ENCODE measurements at regions not wholly inside any gene's neighbourhood (a gene's known extent, or its start where the extent isn't known, plus 50 kb on each side); places are given as distances from the start of the nearest gene placed in this dataset.

DNA sequence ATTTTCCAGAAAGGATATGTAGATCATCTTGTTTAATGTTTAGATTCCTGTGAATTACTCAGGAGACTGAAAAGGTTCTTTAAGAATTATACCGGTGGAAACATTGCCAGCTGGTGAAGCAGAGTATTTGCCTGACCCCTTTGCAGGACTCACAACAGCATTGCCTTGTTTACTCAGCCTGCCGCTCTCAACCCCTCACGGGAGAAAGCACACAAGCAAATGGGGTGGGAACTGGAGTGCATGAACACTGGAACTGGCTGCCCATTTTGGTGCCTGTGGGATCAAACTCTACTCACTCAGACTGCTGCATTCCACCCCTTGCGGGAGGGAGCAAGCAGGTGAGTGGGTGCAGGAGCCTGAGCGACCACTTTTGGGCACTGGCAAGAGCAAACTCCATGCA lies 804.7 kb upstream of the SLITRK1 start:
- H3K9me3 ChIP-seq (ENCODE audit: severe bottlenecking) = no peaks in the 10 kb centered on the region
- no peak overlapping the region for H3K27ac ChIP-seq
- no peak for DNase-seq
- H3K4me3 ChIP-seq (ENCODE audit: low read depth, low read length) = no peak overlapping the region
- no peaks in the 10 kb centered on the region for H3K36me3 ChIP-seq
- H3K27me3 ChIP-seq (ENCODE audit: insufficient read depth, low read depth, severe bottlenecking) = no peaks in the 10 kb centered on the region
- TF ChIP-seq, protein P1, sequence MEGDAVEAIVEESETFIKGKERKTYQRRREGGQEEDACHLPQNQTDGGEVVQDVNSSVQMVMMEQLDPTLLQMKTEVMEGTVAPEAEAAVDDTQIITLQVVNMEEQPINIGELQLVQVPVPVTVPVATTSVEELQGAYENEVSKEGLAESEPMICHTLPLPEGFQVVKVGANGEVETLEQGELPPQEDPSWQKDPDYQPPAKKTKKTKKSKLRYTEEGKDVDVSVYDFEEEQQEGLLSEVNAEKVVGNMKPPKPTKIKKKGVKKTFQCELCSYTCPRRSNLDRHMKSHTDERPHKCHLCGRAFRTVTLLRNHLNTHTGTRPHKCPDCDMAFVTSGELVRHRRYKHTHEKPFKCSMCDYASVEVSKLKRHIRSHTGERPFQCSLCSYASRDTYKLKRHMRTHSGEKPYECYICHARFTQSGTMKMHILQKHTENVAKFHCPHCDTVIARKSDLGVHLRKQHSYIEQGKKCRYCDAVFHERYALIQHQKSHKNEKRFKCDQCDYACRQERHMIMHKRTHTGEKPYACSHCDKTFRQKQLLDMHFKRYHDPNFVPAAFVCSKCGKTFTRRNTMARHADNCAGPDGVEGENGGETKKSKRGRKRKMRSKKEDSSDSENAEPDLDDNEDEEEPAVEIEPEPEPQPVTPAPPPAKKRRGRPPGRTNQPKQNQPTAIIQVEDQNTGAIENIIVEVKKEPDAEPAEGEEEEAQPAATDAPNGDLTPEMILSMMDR (IDR thresholded peaks at IDR 0.05; ENCODE audit: low read depth, low read length) = no peak

GRCh38 chr13:84686458-84686857 lies 804.2 kb upstream of the SLITRK1 start:
- H3K9me3 ChIP-seq (ENCODE audit: severe bottlenecking) = no peaks in the 10 kb centered on the region
- TF ChIP-seq, protein P1 (IDR thresholded peaks at IDR 0.05; ENCODE audit: low read depth, low read length) = no peak
- H3K27ac ChIP-seq = no peak overlapping the region
- DNase-seq = no peak
- H3K4me3 ChIP-seq (ENCODE audit: low read depth, low read length) = no peak overlapping the region
- no peaks in the 10 kb centered on the region for H3K27me3 ChIP-seq (ENCODE audit: insufficient read depth, low read depth, severe bottlenecking)
- H3K36me3 ChIP-seq = no peaks in the 10 kb centered on the region

DNA sequence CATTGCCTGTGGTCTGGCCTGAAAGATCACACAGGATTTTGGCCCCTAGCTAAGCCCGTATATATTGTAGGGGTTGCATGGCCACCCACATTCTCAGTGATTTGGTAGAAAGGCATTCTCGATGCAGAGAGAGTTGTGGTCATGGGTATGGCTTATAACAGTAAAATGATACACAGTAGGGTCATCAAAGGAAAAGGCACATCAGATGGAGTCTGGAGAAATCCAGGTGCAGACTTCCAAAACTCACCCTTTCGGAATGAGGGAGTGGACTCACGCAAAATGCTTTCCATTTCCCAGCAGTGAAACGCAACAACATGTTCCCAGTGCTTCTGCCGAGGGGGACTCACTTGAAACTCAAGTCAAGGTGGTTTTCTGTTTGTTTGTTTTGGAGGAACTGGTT lies 802.5 kb upstream of the SLITRK1 start:
- no peaks in the 10 kb centered on the region for H3K36me3 ChIP-seq
- no peaks in the 10 kb centered on the region for H3K9me3 ChIP-seq (ENCODE audit: severe bottlenecking)
- TF ChIP-seq, protein P1 (IDR thresholded peaks at IDR 0.05; ENCODE audit: low read depth, low read length) = no peak
- DNase-seq = no peak
- H3K27me3 ChIP-seq (ENCODE audit: insufficient read depth, low read depth, severe bottlenecking) = no peaks in the 10 kb centered on the region
- no peak overlapping the region for H3K4me3 ChIP-seq (ENCODE audit: low read depth, low read length)
- H3K27ac ChIP-seq = no peak overlapping the region

DNA sequence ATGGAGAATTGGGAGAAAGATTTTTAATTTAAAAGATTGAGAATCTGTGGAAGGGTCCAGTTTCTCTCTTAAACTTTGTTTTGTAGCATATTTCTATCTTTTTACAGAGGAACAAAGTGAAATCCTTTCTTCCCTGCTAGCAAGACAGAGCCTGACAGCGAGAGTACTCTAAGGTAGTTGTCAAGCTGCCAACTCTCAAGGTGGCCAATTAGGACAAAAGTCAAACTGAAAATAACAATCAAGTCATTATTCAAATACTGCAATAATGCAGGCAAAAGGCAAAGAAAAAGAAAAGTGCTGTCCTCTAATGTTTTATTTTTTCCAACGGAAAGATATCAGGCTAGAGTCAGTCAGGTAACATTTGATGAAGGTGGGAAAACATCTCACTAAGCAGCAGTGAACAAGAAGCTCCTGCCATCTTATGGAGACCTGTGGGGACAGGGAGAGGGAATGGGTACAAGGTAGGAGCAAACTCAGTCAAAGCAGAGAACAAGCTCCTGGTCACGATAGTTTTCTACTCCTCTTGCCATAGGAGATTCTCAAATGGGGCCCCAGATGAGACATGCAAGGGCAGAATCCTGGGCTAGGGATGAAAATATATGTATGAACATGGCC lies 801.9 kb upstream of the SLITRK1 start:
- no peaks in the 10 kb centered on the region for H3K9me3 ChIP-seq (ENCODE audit: severe bottlenecking)
- no peaks in the 10 kb centered on the region for H3K36me3 ChIP-seq
- TF ChIP-seq, protein P1 (IDR thresholded peaks at IDR 0.05; ENCODE audit: low read depth, low read length) = no peak
- H3K27ac ChIP-seq = no peak overlapping the region
- DNase-seq = no peak
- H3K27me3 ChIP-seq (ENCODE audit: insufficient read depth, low read depth, severe bottlenecking) = no peaks in the 10 kb centered on the region
- H3K4me3 ChIP-seq (ENCODE audit: low read depth, low read length) = no peak overlapping the region

DNA sequence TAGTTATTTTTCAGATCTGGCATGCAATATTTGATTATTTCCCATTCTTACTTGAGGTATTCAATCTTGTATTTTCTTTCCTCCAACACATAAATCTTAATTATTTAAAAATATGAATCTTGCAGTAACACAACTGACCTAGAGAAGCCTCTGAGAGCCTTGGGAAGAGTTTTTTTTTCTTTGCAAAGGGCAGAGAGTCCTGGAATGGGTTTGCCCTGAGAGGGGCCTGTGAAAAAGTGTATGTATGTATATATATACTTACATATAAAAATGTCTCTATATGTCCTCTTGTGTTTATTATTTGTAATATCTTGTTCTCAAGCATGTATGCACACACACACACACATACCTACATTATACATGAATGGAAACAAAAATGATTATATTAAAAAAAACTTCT lies 801.2 kb upstream of the SLITRK1 start:
- no peak for DNase-seq
- no peaks in the 10 kb centered on the region for H3K27me3 ChIP-seq (ENCODE audit: insufficient read depth, low read depth, severe bottlenecking)
- H3K4me3 ChIP-seq (ENCODE audit: low read depth, low read length) = no peak overlapping the region
- H3K27ac ChIP-seq = no peak overlapping the region
- TF ChIP-seq, protein P1 (IDR thresholded peaks at IDR 0.05; ENCODE audit: low read depth, low read length) = no peak
- H3K9me3 ChIP-seq (ENCODE audit: severe bottlenecking) = no peaks in the 10 kb centered on the region
- no peaks in the 10 kb centered on the region for H3K36me3 ChIP-seq

GRCh38 chr13:84677836-84678235 lies 795.6 kb upstream of the SLITRK1 start:
- TF ChIP-seq, protein P1 (IDR thresholded peaks at IDR 0.05; ENCODE audit: low read depth, low read length) = no peak
- Histone ChIP-seq H3K36me3 (no peaks in the 10 kb centered on the region), H3K27me3 (ENCODE audit: insufficient read depth, low read depth, severe bottlenecking) (no peaks in the 10 kb centered on the region), H3K27ac (no peak overlapping the region), H3K4me3 (ENCODE audit: low read depth, low read length) (no peak overlapping the region), H3K9me3 (ENCODE audit: severe bottlenecking) (no peaks in the 10 kb centered on the region)
- no peak for DNase-seq
